ENCODE measurements at regions not wholly inside any gene's neighbourhood (a gene's known extent, or its start where the extent isn't known, plus 50 kb on each side); places are given as distances from the start of the nearest gene placed in this dataset.

DNA sequence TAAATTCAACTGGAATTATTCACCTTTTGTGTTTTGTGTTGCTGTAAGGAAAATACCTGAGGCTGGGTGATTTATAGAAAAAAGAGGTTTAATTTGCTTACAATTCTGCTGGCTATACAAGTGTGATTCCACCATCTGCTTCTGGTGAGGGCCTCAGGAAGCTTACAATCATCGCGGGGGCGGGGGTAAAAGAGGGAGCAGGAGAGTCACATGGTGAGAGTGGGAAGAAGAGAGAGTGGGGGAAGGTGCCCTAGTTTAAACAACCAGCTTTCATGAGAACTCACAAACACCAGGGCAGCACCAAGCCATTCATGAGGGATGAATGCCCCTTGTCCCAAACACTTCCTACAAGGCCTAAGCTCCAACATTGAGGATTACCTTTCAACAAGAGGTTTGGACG, 760.7 kb upstream of the PCDH9 start:
- H3K4me3 ChIP-seq = no peak overlapping the region
- TF ChIP-seq POLR2AphosphoS5 (IDR thresholded peaks at IDR 0.05) = no peak
- TF ChIP-seq, protein P1, sequence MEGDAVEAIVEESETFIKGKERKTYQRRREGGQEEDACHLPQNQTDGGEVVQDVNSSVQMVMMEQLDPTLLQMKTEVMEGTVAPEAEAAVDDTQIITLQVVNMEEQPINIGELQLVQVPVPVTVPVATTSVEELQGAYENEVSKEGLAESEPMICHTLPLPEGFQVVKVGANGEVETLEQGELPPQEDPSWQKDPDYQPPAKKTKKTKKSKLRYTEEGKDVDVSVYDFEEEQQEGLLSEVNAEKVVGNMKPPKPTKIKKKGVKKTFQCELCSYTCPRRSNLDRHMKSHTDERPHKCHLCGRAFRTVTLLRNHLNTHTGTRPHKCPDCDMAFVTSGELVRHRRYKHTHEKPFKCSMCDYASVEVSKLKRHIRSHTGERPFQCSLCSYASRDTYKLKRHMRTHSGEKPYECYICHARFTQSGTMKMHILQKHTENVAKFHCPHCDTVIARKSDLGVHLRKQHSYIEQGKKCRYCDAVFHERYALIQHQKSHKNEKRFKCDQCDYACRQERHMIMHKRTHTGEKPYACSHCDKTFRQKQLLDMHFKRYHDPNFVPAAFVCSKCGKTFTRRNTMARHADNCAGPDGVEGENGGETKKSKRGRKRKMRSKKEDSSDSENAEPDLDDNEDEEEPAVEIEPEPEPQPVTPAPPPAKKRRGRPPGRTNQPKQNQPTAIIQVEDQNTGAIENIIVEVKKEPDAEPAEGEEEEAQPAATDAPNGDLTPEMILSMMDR (IDR thresholded peaks at IDR 0.05) = no peak
- no peak for TF ChIP-seq POLR2A (IDR thresholded peaks at IDR 0.05)
- no peaks in the 10 kb centered on the region for H3K36me3 ChIP-seq
- no peaks in the 10 kb centered on the region for H3K9me3 ChIP-seq
- intact Hi-C loops (cut with DNase I) = no loop called here
- 96% methylated on average over 4 of the region's 4 CpGs for WGBS
- H3K4me1 ChIP-seq (replicated peaks) = no peaks in the 10 kb centered on the region
- no peak for DNase-seq (ENCODE audit: low spot score)
- H3K27ac ChIP-seq = no peak overlapping the region
- H3K27me3 ChIP-seq (replicated peaks; ENCODE audit: insufficient read depth) = no peaks in the 10 kb centered on the region

- intact Hi-C loops (cut with DNase I) = no loop called here
- DNase-seq (ENCODE audit: low spot score) = no peak
- no peaks in the 10 kb centered on the region for H3K4me1 ChIP-seq (replicated peaks)
- no peaks in the 10 kb centered on the region for H3K36me3 ChIP-seq
- no peak for TF ChIP-seq POLR2A (IDR thresholded peaks at IDR 0.05)
- no peak for TF ChIP-seq POLR2AphosphoS5 (IDR thresholded peaks at IDR 0.05)
- TF ChIP-seq, protein P1 (IDR thresholded peaks at IDR 0.05) = no peak
- H3K4me3 ChIP-seq = no peak overlapping the region
- 92% methylated on average over 1 of the region's 1 CpG for WGBS
- H3K27ac ChIP-seq = no peak overlapping the region
- H3K27me3 ChIP-seq (replicated peaks; ENCODE audit: insufficient read depth) = no peaks in the 10 kb centered on the region
- H3K9me3 ChIP-seq = no peaks in the 10 kb centered on the region
Observed at GRCh38 chr13:67986234-67986633, 756.1 kb upstream of the PCDH9 start.

- Histone ChIP-seq H3K4me3 (no peak overlapping the region), H3K27ac (no peak overlapping the region), H3K9me3 (no peaks in the 10 kb centered on the region), H3K27me3 (replicated peaks; ENCODE audit: insufficient read depth) (no peaks in the 10 kb centered on the region), H3K4me1 (replicated peaks) (no peaks in the 10 kb centered on the region), H3K36me3 (no peaks in the 10 kb centered on the region)
- intact Hi-C loops (cut with DNase I) = no loop called here
- WGBS = 72% methylated on average over 2 of the region's 2 CpGs
- TF ChIP-seq, protein P1 (IDR thresholded peaks at IDR 0.05) = no peak
- TF ChIP-seq POLR2AphosphoS5 (IDR thresholded peaks at IDR 0.05) (no peak), POLR2A (IDR thresholded peaks at IDR 0.05) (no peak)
- no peak for DNase-seq (ENCODE audit: low spot score)
Observed at GRCh38 chr13:67977066-67977465, 746.9 kb upstream of the PCDH9 start.

GRCh38 chr13:67971291-67971690, 741.2 kb upstream of the PCDH9 start:
- DNase-seq (ENCODE audit: low spot score) = no peak
- intact Hi-C loops (cut with DNase I) = no loop called here
- WGBS = 80% methylated on average over 5 of the region's 5 CpGs

DNA sequence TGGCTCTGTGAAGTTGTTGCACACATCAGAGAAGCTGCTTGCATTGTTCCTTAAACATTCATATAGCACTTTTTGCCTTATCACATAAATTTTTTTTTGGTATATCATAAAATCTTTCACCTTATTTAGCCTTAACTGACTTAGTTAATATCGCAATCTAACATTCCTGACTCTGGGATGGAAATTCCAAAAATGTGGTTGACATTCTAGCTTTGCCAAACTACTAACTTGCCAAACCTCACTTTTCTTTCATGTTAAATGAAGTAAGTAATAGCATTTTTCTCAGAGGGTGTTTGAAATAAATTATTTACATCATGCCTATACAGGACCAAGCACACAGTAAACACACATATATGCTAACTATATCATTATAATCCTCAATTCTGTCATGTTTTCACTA, 736.9 kb upstream of the PCDH9 start:
- 56% methylated on average over 1 of the region's 1 CpG for WGBS
- TF ChIP-seq POLR2A (IDR thresholded peaks at IDR 0.05) = no peak
- TF ChIP-seq POLR2AphosphoS5 (IDR thresholded peaks at IDR 0.05) = no peak
- TF ChIP-seq, protein P1 (IDR thresholded peaks at IDR 0.05) = no peak
- intact Hi-C loops (cut with DNase I) = no loop called here

More at GRCh38 chr13:67971291-67971690, 741.2 kb upstream of the PCDH9 start:
- TF ChIP-seq POLR2A (IDR thresholded peaks at IDR 0.05) = no peak
- no peak for TF ChIP-seq POLR2AphosphoS5 (IDR thresholded peaks at IDR 0.05)
- TF ChIP-seq, protein P1 (IDR thresholded peaks at IDR 0.05) = no peak
- H3K27ac ChIP-seq = no peak overlapping the region
- H3K9me3 ChIP-seq = no peaks in the 10 kb centered on the region
- no peaks in the 10 kb centered on the region for H3K4me1 ChIP-seq (replicated peaks)
- H3K27me3 ChIP-seq (replicated peaks; ENCODE audit: insufficient read depth) = no peaks in the 10 kb centered on the region
- H3K4me3 ChIP-seq = no peak overlapping the region
- H3K36me3 ChIP-seq = no peaks in the 10 kb centered on the region

More for the DNA sequence above, 736.9 kb upstream of the PCDH9 start:
- Histone ChIP-seq H3K4me1 (replicated peaks) (no peaks in the 10 kb centered on the region), H3K27ac (no peak overlapping the region), H3K4me3 (no peak overlapping the region), H3K9me3 (no peaks in the 10 kb centered on the region), H3K27me3 (replicated peaks; ENCODE audit: insufficient read depth) (no peaks in the 10 kb centered on the region), H3K36me3 (no peaks in the 10 kb centered on the region)
- DNase-seq (ENCODE audit: low spot score) = no peak
